PFSK-1 (cell line): ENCODE measurements at regions not wholly inside any gene's neighbourhood (a gene's known extent, or its start where the extent isn't known, plus 50 kb on each side); places are given as distances from the start of the nearest gene placed in this dataset.

Experiments
- FOXP2 ChIP-seq: optimal IDR thresholded peaks from 2 replicates; pipeline ENCODE3; 2011; ENCODE audit warnings: borderline replicate concordance, control low read depth, inconsistent platforms; ENCODE audit not compliant: insufficient read depth; ENCODE audit errors: extremely low read length, extremely low read depth
- POLR2AphosphoS5 ChIP-seq: IDR thresholded peaks from 2 replicates; pipeline ENCODE4 v1.6.1; 2012; ENCODE audit warnings: low read depth, mild to moderate bottlenecking, control low read depth, low read length, moderate library complexity
- SIN3A ChIP-seq: IDR thresholded peaks from 2 replicates; pipeline ENCODE4 v1.6.1; 2012; ENCODE audit warnings: mild to moderate bottlenecking, low read length, moderate library complexity, borderline replicate concordance; ENCODE audit not compliant: insufficient read depth
- TAF1 ChIP-seq: IDR thresholded peaks from 2 replicates; pipeline ENCODE4 v1.6.1; 2012; ENCODE audit warnings: low read length, control low read depth, borderline replicate concordance; ENCODE audit not compliant: insufficient read depth
- TF ChIP-seq, protein P1 (sequence below), 2 experiments: IDR thresholded peaks; 2 replicates each; pipeline versions ENCODE4 v1.6.1 to v1.8.0; 2011 to 2012; ENCODE audit warnings: low read depth in 2 of 2, low read length in 2 of 2, control low read depth in 1 of 2, inconsistent platforms in 1 of 2, mild to moderate bottlenecking in 1 of 2, moderate library complexity in 1 of 2; ENCODE audit not compliant: insufficient read depth in 1 of 2

DNA sequence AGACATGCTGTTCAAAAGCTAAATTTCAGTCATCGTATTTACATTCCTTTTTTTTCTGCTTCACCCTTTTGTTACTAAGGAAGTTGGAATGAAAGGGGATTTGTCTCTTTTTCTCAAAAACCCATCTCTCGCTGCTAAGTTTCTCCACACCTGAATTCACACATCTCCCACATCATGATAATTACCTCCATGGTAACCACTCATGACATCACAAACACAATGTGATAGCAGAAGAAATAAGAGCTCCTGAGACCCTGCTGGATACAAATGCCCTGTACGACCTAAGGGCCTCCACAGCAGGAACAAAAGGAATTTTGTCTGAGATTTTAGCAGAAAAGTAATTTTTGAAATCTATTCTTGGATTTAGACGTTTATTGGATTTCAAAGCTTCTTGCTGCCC, 82.6 kb upstream of the GNAO1 start:
- TF ChIP-seq POLR2AphosphoS5 (no peak), FOXP2 (no peak), TAF1 (no peak), SIN3A (no peak)
- TF ChIP-seq, protein P1, sequence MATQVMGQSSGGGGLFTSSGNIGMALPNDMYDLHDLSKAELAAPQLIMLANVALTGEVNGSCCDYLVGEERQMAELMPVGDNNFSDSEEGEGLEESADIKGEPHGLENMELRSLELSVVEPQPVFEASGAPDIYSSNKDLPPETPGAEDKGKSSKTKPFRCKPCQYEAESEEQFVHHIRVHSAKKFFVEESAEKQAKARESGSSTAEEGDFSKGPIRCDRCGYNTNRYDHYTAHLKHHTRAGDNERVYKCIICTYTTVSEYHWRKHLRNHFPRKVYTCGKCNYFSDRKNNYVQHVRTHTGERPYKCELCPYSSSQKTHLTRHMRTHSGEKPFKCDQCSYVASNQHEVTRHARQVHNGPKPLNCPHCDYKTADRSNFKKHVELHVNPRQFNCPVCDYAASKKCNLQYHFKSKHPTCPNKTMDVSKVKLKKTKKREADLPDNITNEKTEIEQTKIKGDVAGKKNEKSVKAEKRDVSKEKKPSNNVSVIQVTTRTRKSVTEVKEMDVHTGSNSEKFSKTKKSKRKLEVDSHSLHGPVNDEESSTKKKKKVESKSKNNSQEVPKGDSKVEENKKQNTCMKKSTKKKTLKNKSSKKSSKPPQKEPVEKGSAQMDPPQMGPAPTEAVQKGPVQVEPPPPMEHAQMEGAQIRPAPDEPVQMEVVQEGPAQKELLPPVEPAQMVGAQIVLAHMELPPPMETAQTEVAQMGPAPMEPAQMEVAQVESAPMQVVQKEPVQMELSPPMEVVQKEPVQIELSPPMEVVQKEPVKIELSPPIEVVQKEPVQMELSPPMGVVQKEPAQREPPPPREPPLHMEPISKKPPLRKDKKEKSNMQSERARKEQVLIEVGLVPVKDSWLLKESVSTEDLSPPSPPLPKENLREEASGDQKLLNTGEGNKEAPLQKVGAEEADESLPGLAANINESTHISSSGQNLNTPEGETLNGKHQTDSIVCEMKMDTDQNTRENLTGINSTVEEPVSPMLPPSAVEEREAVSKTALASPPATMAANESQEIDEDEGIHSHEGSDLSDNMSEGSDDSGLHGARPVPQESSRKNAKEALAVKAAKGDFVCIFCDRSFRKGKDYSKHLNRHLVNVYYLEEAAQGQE (IDR thresholded peaks at IDR 0.05; ENCODE audit: insufficient read depth in 1 of 2, low read depth in 2 of 2, low read length in 2 of 2): no peak

DNA sequence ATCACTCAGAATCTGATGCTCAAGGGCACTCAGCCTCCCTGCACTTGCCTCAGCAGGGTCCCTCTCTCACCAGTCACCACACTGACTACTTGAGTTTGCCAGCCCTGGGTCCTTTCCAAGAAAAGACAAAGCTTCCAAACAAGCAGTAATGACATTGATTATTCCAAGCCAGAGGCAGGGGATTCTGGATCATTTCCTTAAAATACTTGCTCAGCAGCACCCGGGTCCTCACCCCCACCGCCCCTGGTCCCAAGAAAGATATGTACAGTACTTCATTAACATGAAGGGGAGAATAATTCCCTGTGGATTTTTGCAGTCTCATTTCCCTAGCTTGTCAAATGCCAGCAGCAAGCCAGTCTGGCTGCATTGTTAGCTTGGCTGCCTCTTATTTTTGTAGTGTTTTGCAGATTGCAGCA, 83.2 kb upstream of the GNAO1 start:
- TF ChIP-seq, protein P1 (IDR thresholded peaks at IDR 0.05; ENCODE audit: insufficient read depth in 1 of 2, low read depth in 2 of 2, low read length in 2 of 2): no peak
- no peak for TF ChIP-seq TAF1
- TF ChIP-seq FOXP2: no peak
- TF ChIP-seq POLR2AphosphoS5: no peak
- no peak for TF ChIP-seq SIN3A

DNA sequence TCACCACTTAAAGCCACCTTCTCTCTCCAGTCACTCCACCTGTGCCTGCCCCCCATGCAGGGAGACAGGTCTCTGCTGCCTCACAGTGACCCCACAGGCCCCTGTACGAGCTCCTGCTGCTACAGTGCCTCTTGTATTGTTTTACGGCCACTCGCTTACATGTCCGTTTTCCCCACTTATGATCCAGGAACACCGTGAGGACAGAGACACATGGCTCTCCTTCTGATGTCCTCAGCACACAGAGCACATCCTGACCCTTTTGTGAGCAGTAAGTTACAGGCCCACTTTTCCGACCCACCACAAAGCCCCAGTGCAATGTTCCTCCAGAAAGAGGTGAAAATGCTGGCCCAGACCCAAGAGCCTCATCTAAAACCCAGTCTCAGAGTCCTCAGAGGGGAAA, 84.8 kb upstream of the GNAO1 start:
- TF ChIP-seq SIN3A (no peak), TAF1 (no peak), POLR2AphosphoS5 (no peak), FOXP2 (no peak)
- TF ChIP-seq, protein P1 (IDR thresholded peaks at IDR 0.05; ENCODE audit: insufficient read depth in 1 of 2, low read depth in 2 of 2, low read length in 2 of 2): no peak

DNA sequence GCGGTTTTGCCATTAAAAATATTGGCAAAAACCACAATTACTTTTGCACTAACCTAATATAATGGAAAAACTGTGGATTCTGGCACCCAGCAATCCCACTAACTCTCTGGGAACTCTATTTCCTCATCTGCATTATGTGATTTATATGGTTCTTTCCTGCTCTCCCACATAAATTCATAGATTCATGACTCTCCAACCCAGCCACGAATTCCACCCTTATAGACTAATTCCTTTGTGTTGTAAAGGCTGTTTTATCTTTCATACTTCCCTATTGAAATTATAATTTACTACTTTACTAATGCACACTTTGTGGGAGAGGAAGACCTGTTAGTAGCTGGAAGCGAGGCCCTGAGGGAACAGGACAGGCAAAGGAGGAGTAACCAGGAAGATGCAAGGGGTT, 88.4 kb upstream of the GNAO1 start:
- TF ChIP-seq TAF1 (no peak), SIN3A (no peak), POLR2AphosphoS5 (no peak), FOXP2 (no peak)
- TF ChIP-seq, protein P1 (IDR thresholded peaks at IDR 0.05; ENCODE audit: insufficient read depth in 1 of 2, low read depth in 2 of 2, low read length in 2 of 2): no peak

DNA sequence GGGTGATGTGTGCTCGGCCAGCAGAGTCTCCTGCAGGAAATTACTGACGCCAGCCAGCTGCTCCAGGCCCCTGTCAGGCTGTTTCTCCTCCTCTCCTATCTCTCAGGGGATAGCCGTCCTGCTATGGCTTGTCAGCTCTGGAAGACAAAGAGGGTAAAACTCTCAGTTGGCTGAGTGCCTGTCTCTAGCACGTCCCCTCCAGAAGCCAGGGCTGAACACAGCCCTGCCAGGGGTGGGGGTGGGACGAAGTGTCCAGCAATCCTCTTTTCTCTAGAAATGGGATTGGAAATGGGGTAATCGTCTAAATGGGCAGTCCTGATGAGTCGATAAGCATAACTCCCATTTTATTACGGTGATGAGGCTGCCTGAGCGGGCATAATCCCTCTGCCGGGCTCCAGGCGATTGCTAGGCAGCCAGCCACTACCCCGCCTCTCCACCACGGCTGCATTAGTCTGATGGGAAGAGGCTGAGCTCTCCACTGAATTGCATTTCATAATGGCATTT, 89.1 kb upstream of the GNAO1 start:
- TF ChIP-seq FOXP2 (no peak), SIN3A (no peak), TAF1 (no peak), POLR2AphosphoS5 (no peak)
- TF ChIP-seq, protein P1 (IDR thresholded peaks at IDR 0.05; ENCODE audit: insufficient read depth in 1 of 2, low read depth in 2 of 2, low read length in 2 of 2): no peak
